ENCODE measurements at regions not wholly inside any gene's neighbourhood (a gene's known extent, or its start where the extent isn't known, plus 50 kb on each side); places are given as distances from the start of the nearest gene placed in this dataset.

GRCh38 chr15:97661796-97662195, 298.7 kb upstream of the ARRDC4 start:
- DNase-seq, result no peak

- no peak for DNase-seq
These were observed 287.9 kb upstream of the ARRDC4 start for GRCh38 chr15:97672586-97672985.

DNA sequence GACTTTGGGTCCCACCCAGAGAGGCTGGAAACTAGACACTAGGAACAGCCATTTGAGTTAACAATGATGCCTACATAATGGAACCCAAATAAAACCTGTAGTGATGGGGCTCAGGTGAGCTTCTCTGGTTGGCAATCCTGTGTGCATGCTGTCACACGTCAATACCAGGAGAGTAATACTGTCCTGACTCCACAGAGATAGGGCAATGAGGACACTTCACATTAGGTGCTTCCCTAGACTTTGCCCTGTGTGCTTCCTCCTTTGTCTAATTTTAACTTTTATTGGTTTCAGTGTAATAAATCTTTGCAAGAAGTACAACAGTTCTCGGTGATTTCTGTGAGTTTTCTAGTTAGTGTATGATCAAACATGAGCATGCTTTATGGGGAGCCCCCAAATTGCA, 281.8 kb upstream of the ARRDC4 start:
- DNase-seq, result no peak

GRCh38 chr15:97679106-97679688, 281.3 kb upstream of the ARRDC4 start:
- no peak for DNase-seq

DNA sequence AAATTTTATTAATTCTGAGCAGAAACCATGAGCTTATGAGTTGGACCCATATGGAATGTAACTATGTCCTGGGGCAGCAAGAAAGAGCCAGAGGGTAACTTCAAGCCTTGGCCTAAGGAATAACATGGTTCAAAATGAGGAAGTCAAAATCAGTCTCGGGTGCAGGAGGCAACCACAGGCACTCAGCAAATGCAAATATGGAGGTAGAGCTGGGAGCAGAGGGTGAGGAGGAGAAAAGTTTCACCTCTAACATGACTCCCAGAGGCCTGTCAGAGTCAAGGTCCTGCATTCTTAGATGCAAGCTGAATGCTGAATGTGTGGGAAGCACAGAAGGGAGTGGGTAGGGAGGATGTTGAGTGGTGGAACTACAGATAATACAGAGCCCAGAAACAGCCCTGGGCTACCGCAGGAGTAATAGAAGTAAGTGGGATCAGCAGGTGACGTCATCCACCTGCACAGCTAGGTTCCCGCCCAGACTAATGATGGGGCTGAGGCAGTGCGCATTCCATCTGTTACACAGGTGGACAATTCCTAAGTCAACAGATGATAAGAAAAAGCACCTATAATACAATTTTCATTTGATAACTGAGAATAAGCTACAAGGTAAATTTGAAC, 279.8 kb upstream of the ARRDC4 start:
- no peak for DNase-seq

- no peak for DNase-seq
These were observed 276.7 kb upstream of the ARRDC4 start for GRCh38 chr15:97683831-97684230.

- no peak for DNase-seq
These were observed 276.3 kb upstream of the ARRDC4 start for GRCh38 chr15:97684249-97684648.

DNA sequence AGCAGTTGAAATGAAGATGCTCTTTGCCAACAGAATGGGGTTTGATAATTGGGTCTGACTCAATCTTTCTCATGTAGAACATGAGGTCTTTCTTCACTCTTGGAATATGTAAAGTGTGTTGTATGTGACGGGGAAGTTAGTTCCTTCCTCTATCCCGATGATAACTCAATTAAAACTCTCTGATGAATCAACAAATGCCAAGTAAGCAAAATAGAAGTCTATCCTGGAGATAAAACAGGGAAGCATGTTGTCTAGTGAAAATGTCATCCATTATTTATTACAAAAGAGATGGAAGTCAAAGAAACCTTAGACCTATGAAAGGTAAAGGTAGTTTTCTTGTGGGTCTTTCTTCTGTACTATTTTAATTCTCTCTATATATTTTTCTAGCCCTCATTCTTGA, 274.2 kb upstream of the ARRDC4 start:
- DNase-seq, result no peak

DNA sequence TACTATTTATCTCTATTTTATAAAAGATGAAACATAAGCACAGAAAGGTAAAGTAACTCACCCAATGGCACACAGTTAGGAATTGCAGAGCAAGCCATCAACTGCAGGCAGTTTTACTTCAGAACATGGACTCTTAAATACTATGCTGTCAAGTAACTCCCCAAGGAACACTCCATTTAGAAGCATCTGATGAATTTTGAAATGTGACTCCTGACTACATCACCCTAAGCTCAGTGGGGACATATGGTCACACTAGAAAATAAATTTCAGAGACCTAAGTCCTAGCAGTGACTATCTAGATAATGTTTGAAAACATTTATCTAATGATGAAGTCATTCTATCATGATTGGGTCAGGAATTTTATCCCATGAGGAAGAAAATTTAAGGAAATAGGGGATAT, 272.8 kb upstream of the ARRDC4 start:
- DNase-seq, result no peak

GRCh38 chr15:97688177-97688576, 272.3 kb upstream of the ARRDC4 start:
- DNase-seq, result no peak

GRCh38 chr15:97688886-97689285, 271.6 kb upstream of the ARRDC4 start:
- no peak for DNase-seq

DNA sequence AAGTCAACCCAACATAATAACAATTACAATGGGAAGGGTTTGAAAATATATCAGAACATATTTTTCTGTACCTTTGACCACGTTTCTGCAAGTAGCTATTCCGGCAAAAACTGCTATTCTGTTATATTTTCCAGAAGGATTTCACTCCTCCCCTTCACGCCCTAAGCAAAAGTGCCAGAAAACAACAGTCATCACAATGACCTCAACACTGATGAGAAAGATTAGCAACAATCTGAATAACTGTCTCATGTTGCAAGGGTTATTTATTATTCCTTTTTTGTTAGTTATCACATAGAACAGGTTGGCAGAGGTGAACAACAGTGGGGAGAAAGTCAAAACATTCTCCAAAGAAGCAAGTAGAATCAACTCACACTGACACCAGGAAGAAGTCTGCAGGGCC, 269.4 kb upstream of the ARRDC4 start:
- no peak for DNase-seq

GRCh38 chr15:97691799-97692198, 268.7 kb upstream of the ARRDC4 start:
- no peak for DNase-seq

DNA sequence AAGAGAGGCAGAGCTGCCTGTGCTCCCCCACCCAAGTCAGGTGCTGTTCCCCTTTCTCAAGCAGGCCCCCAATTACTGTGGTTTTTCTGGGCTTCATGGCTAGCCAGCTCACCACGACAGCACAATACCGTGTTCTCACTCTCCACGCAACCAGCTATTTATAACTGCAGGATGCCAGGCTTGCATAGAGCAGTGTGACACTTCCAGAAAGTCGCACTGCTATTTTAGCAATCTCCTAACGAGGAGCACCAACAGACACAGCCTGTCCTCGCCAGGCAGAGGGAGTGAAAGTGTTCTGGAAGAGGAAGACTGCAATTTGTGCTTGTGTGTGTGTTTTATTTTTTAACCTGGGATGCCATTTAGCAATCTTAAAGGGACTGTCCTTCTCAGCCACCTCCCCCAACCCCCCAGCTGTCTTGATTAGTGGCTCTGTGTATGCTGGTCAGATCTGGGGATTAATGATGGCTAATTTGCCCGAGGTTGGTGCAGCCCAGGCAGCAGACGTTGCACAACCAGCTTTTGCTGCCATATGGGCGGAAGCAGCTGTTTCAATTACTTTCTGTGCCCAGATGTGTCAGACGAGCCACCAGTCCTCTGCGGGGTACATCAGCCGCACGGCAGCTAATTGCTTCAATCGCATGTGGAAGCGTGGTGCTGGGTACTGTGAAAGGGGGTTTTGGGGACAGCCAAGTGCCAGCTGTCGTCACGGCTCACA, 268.0 kb upstream of the ARRDC4 start:
- DNase-seq, result no peak

DNA sequence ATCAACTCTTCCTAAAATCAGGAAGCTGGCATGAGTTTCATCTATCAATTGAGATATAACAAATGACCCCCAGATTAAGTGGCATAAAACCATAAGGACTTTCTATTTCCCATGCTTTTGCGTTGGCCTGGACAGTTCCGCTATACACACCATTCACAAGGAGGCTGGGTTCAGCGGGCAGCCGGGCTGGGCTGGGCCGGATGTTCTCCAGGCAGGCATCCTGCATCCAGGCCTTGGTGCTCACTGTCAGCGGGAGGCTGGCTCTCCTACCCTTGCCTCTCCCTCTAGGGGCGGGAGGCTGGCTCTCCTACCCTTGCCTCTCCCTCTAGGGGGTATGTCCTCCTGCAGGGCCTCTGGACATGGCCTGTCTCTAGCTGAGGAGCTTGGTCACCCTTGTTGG, 266.0 kb upstream of the ARRDC4 start:
- no peak for DNase-seq

DNA sequence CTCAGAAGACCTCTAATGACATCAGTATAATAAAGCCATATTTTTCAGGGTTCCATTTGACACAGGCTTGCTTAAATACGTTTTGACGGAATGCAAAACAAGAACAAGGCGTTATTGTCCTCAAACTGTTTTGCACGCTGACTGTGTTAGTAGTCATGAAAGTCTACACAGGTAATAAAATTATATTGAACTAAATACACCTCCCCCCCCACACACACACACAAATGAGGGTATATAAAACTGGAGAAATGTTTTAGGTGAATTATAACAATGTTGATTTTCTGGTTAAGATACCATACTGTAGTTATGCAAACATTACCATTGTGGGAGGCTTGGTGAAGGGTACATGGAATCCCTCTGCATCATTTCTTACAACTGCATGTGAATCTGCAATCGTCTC, 257.1 kb upstream of the ARRDC4 start:
- DNase-seq, result no peak

GRCh38 chr15:97706059-97706458, 254.4 kb upstream of the ARRDC4 start:
- DNase-seq, result no peak

- DNase-seq, result no peak
These were observed 252.3 kb upstream of the ARRDC4 start for GRCh38 chr15:97708252-97708651.

DNA sequence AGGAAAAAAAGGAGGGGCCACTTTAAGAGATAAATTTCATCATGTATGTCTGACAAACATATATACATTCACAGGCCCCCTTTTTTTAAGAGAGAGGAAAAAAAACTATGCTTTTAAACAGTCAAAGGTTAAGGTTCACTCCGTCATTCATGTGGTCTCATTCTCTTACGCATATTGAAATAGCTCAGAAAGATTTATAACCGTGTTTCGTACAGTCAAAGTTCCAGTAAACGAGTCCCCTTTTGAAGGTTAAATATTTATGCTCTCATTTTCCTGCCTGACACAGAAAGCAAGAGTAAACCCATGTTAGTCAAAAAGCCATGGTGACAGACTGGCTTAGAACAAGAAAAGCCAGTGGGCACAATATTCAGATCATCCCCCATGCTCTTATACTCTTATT, 248.0 kb upstream of the ARRDC4 start:
- DNase-seq, result no peak

- DNase-seq, result no peak
These were observed 242.7 kb upstream of the ARRDC4 start for GRCh38 chr15:97717806-97718205.

GRCh38 chr15:97718509-97718908, 242.0 kb upstream of the ARRDC4 start:
- DNase-seq, result no peak

DNA sequence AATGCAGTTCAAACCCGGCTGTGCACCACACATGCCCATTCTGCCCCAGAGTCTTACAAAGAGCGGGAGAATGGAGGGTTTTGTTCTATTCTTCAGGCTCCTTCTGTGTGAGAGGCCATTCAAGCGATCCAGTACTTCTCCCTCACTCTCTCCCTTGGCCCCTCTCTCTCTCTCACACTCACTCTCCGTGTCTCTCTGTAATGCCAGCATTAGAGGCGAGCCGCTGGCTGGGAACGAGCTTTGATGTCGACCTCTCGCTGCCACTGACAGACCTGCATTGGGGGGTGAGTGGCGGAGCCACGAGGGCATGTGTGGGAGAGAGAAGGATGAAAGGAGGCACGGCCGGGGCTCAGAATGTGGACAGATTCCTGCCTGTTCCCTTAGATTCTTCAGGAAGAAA, 231.7 kb upstream of the ARRDC4 start:
- DNase-seq, result no peak

DNA sequence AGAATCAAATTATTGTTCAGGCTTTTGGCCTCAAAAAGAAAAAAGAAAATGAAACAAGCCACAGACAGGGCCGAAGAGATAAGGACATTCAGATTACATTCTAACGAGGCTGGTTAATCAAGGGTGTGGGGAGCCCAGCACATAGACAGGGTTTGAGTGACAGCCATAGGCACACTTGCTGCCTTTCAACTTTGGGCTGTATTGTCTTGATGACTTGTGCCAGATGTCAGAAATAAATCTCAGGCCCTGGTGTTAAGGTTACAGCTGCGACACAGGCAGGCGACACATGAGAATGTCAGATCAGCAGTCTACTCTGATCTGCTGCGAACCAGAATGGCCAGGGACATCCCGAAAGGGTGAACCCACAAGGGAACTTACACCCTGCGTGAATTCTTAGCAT, 231.2 kb upstream of the ARRDC4 start:
- DNase-seq, result no peak

- DNase-seq, result no peak
These were observed 230.2 kb upstream of the ARRDC4 start for GRCh38 chr15:97730315-97730714.

- DNase-seq, result no peak
These were observed 228.6 kb upstream of the ARRDC4 start for GRCh38 chr15:97731859-97732258.
